ENCODE measurements at regions not wholly inside any gene's neighbourhood (a gene's known extent, or its start where the extent isn't known, plus 50 kb on each side); places are given as distances from the start of the nearest gene placed in this dataset.

DNA sequence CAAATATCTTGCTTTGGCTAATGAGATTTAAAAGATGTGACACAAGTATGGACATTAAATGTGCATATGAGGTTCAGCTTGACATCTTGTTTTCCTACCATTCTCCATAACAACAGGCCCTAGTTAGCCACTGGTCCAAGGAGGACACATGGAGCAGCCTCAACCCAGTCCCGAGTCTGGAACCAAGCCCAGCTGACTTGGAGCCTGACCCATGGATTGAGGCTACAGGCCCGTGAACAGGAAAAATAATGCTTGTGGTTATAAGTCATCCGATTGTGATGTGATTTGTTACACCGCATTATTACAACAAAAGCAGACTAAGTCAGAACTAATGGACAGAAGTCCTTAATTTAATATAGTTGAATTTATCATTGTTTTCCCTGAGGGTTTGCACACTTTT lies 123.2 kb upstream of the BANK1 start:
- H3K27me3 ChIP-seq (ENCODE audit: control insufficient read depth in 3 of 3, insufficient read depth in 3 of 3, low read length in 2 of 3) = no peaks in the 10 kb centered on the region
- no peaks in the 10 kb centered on the region for H3K9me3 ChIP-seq (ENCODE audit: control insufficient read depth in 4 of 4, insufficient read depth in 3 of 4, low read length in 3 of 4)
- H3K9ac ChIP-seq (ENCODE audit: insufficient read depth in 1 of 2, low read length in 2 of 2) = no peak overlapping the region
- H3K4me1 ChIP-seq (ENCODE audit: control insufficient read depth in 5 of 5, insufficient read depth in 5 of 5, low read length in 5 of 5) = no peaks in the 10 kb centered on the region
- no peak overlapping the region for H3K27ac ChIP-seq (ENCODE audit: low read depth in 1 of 2, low read length in 1 of 2)
- no peak for DNase-seq
- H3K4me3 ChIP-seq = no peak overlapping the region
- WGBS, 2 donors = 91 to 97% methylated on average over 4 of the region's 4 CpGs
- no peak for ATAC-seq (ENCODE audit: insufficient read depth, low FRiP score)
- TF ChIP-seq CTCF (IDR thresholded peaks at IDR 0.05; ENCODE audit: control extremely low read depth, extremely low read depth) = no peak
- H3K36me3 ChIP-seq (ENCODE audit: control insufficient read depth in 4 of 4, insufficient read depth in 4 of 4, low read length in 4 of 4) = no peaks in the 10 kb centered on the region

GRCh38 chr4:101660607-101661006 lies 129.9 kb upstream of the BANK1 start:
- ATAC-seq (ENCODE audit: insufficient read depth, low FRiP score) = no peak
- H3K9me3 ChIP-seq (ENCODE audit: control insufficient read depth in 4 of 4, insufficient read depth in 3 of 4, low read length in 3 of 4) = no peaks in the 10 kb centered on the region
- TF ChIP-seq CTCF (IDR thresholded peaks at IDR 0.05; ENCODE audit: control extremely low read depth, extremely low read depth) = no peak
- no peak for DNase-seq
- H3K36me3 ChIP-seq (ENCODE audit: control insufficient read depth in 4 of 4, insufficient read depth in 4 of 4, low read length in 4 of 4) = no peaks in the 10 kb centered on the region
- no peak overlapping the region for H3K9ac ChIP-seq (ENCODE audit: insufficient read depth in 1 of 2, low read length in 2 of 2)
- H3K4me3 ChIP-seq = no peak overlapping the region
- no peaks in the 10 kb centered on the region for H3K27me3 ChIP-seq (ENCODE audit: control insufficient read depth in 3 of 3, insufficient read depth in 3 of 3, low read length in 2 of 3)
- H3K4me1 ChIP-seq (ENCODE audit: control insufficient read depth in 5 of 5, insufficient read depth in 5 of 5, low read length in 5 of 5) = no peaks in the 10 kb centered on the region
- 45 to 51% methylated on average over 1 of the region's 1 CpG for WGBS, 2 donors
- H3K27ac ChIP-seq (ENCODE audit: low read depth in 1 of 2, low read length in 1 of 2) = no peak overlapping the region

GRCh38 chr4:101655857-101656256 lies 134.7 kb upstream of the BANK1 start:
- 84 to 85% methylated on average over 1 of the region's 1 CpG for WGBS, 2 donors
- ATAC-seq (ENCODE audit: insufficient read depth, low FRiP score) (no peak), DNase-seq (no peak)
- Histone ChIP-seq H3K9ac (ENCODE audit: insufficient read depth in 1 of 2, low read length in 2 of 2) (no peak overlapping the region), H3K27ac (ENCODE audit: low read depth in 1 of 2, low read length in 1 of 2) (no peak overlapping the region), H3K9me3 (ENCODE audit: control insufficient read depth in 4 of 4, insufficient read depth in 3 of 4, low read length in 3 of 4) (no peaks in the 10 kb centered on the region), H3K36me3 (ENCODE audit: control insufficient read depth in 4 of 4, insufficient read depth in 4 of 4, low read length in 4 of 4) (no peaks in the 10 kb centered on the region), H3K4me1 (ENCODE audit: control insufficient read depth in 5 of 5, insufficient read depth in 5 of 5, low read length in 5 of 5) (peaks cover 0 to 3% (median 0%) of the 10 kb centered on the region in 5 donors), H3K27me3 (ENCODE audit: control insufficient read depth in 3 of 3, insufficient read depth in 3 of 3, low read length in 2 of 3) (no peaks in the 10 kb centered on the region), H3K4me3 (no peak overlapping the region)
- no peak for TF ChIP-seq CTCF (IDR thresholded peaks at IDR 0.05; ENCODE audit: control extremely low read depth, extremely low read depth)

GRCh38 chr4:101655005-101655404 lies 135.5 kb upstream of the BANK1 start:
- no peak for TF ChIP-seq CTCF (IDR thresholded peaks at IDR 0.05; ENCODE audit: control extremely low read depth, extremely low read depth)
- no peak overlapping the region for H3K4me3 ChIP-seq
- no peaks in the 10 kb centered on the region for H3K36me3 ChIP-seq (ENCODE audit: control insufficient read depth in 4 of 4, insufficient read depth in 4 of 4, low read length in 4 of 4)
- WGBS, 2 donors = 92 to 97% methylated on average over 2 of the region's 2 CpGs
- no peak overlapping the region for H3K9ac ChIP-seq (ENCODE audit: insufficient read depth in 1 of 2, low read length in 2 of 2)
- DNase-seq (no peak), ATAC-seq (ENCODE audit: insufficient read depth, low FRiP score) (no peak)
- peaks cover 0 to 3% (median 0%) of the 10 kb centered on the region in 5 donors for H3K4me1 ChIP-seq (ENCODE audit: control insufficient read depth in 5 of 5, insufficient read depth in 5 of 5, low read length in 5 of 5)
- no peaks in the 10 kb centered on the region for H3K9me3 ChIP-seq (ENCODE audit: control insufficient read depth in 4 of 4, insufficient read depth in 3 of 4, low read length in 3 of 4)
- H3K27me3 ChIP-seq (ENCODE audit: control insufficient read depth in 3 of 3, insufficient read depth in 3 of 3, low read length in 2 of 3) = no peaks in the 10 kb centered on the region
- no peak overlapping the region for H3K27ac ChIP-seq (ENCODE audit: low read depth in 1 of 2, low read length in 1 of 2)

All from lung (tissue), 11 donors.